ENCODE measurements at regions not wholly inside any gene's neighbourhood (a gene's known extent, or its start where the extent isn't known, plus 50 kb on each side); places are given as distances from the start of the nearest gene placed in this dataset.

DNA sequence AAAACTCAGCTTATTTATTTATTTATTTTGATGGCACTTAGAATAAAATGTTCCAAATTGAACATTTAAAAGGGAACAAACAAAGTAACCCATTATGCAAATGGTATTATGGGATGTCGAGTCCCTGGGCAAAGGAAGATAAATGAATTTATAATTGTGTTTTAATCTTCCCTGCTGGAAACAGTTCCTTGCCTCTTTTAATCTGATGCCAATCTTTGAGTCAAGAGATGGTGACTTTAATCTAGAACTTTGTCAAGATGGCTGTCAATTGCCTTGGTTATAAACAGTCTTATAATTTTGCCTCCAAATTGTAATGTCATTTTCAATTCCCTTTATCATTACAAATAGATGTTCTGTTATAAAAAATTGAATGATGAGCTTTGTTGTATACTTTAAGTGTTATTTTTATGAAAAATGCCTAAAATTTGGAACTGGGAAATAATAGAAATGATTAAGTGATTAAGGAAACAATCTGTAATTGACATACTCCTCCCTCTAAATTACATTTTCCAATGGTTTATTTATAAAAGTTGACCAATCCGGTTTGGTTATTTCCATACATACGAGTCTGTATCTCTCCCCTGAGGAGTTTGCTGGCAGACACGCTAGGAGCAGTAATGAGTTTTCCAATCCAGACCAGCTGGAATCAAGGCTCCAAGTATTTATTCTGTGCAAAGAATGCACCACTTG, 134.9 kb upstream of the FRMD6 start:
- no peak for TF ChIP-seq EZH2 (IDR thresholded peaks at IDR 0.05; ENCODE audit: insufficient read depth, poor library complexity, severe bottlenecking)
- no peak for TF ChIP-seq EZH2phosphoT487 (IDR thresholded peaks at IDR 0.05; ENCODE audit: insufficient read depth, low read depth)
